ENCODE measurements at regions not wholly inside any gene's neighbourhood (a gene's known extent, or its start where the extent isn't known, plus 50 kb on each side); places are given as distances from the start of the nearest gene placed in this dataset.

GRCh38 chrX:96417695-96418094, 266.9 kb upstream of the DIAPH2 start:
- ChIA-PET POLR2A (no interaction called here), CTCF (no interaction called here)
- no peak for ATAC-seq
- no peaks in the 10 kb centered on the region for H3K27me3 Mint-ChIP-seq
- H3K4me3 Mint-ChIP-seq: no peak overlapping the region
- H3K4me1 Mint-ChIP-seq (ENCODE audit: low read depth): no peaks in the 10 kb centered on the region
- intact Hi-C loops (cut with micrococcal nuclease): no loop called here
- no peaks in the 10 kb centered on the region for H3K9me3 Mint-ChIP-seq
- no peaks in the 10 kb centered on the region for H3K36me3 Mint-ChIP-seq (ENCODE audit: low read depth)
- DNase-seq: no peak
- H3K27ac Mint-ChIP-seq: no peak overlapping the region
- TF ChIP-seq CTCF (IDR thresholded peaks at IDR 0.05): no peak

- ATAC-seq (no peak), DNase-seq (no peak)
- Mint-ChIP-seq H3K27me3 (no peaks in the 10 kb centered on the region), H3K27ac (no peak overlapping the region), H3K36me3 (ENCODE audit: low read depth) (no peaks in the 10 kb centered on the region), H3K4me3 (no peak overlapping the region), H3K9me3 (no peaks in the 10 kb centered on the region), H3K4me1 (ENCODE audit: low read depth) (no peaks in the 10 kb centered on the region)
- TF ChIP-seq CTCF (IDR thresholded peaks at IDR 0.05): no peak
- ChIA-PET CTCF (no interaction called here), POLR2A (no interaction called here)
- intact Hi-C loops (cut with micrococcal nuclease): no loop called here
These were observed 260.6 kb upstream of the DIAPH2 start for GRCh38 chrX:96424007-96424406.

GRCh38 chrX:96425200-96425599, 259.4 kb upstream of the DIAPH2 start:
- Mint-ChIP-seq H3K27me3 (no peaks in the 10 kb centered on the region), H3K27ac (no peak overlapping the region), H3K4me1 (ENCODE audit: low read depth) (no peaks in the 10 kb centered on the region), H3K4me3 (no peak overlapping the region), H3K36me3 (ENCODE audit: low read depth) (no peaks in the 10 kb centered on the region), H3K9me3 (no peaks in the 10 kb centered on the region)
- ChIA-PET POLR2A (no interaction called here), CTCF (no interaction called here)
- ATAC-seq (no peak), DNase-seq (no peak)
- no peak for TF ChIP-seq CTCF (IDR thresholded peaks at IDR 0.05)
- intact Hi-C loops (cut with micrococcal nuclease): no loop called here

- no peak for ATAC-seq
- no peaks in the 10 kb centered on the region for H3K4me1 Mint-ChIP-seq (ENCODE audit: low read depth)
- POLR2A ChIA-PET: no interaction called here
- intact Hi-C loops (cut with micrococcal nuclease): no loop called here
- no peaks in the 10 kb centered on the region for H3K27me3 Mint-ChIP-seq
- H3K9me3 Mint-ChIP-seq: no peaks in the 10 kb centered on the region
- no peak for TF ChIP-seq CTCF (IDR thresholded peaks at IDR 0.05)
- no peak overlapping the region for H3K27ac Mint-ChIP-seq
- CTCF ChIA-PET: interaction anchor here (0.6 kb wide), 1 partner anchor 436 kb away, joined by 3 read pairs; no protein-coding TSS in a partner anchor
- DNase-seq: no peak
- H3K36me3 Mint-ChIP-seq (ENCODE audit: low read depth): no peaks in the 10 kb centered on the region
- no peak overlapping the region for H3K4me3 Mint-ChIP-seq
These were observed 253.7 kb upstream of the DIAPH2 start for GRCh38 chrX:96430756-96431455.

- Mint-ChIP-seq H3K27ac (no peak overlapping the region), H3K27me3 (no peaks in the 10 kb centered on the region), H3K9me3 (no peaks in the 10 kb centered on the region), H3K4me3 (no peak overlapping the region), H3K4me1 (ENCODE audit: low read depth) (no peaks in the 10 kb centered on the region), H3K36me3 (ENCODE audit: low read depth) (no peaks in the 10 kb centered on the region)
- no peak for ATAC-seq
- ChIA-PET CTCF (no interaction called here), POLR2A (no interaction called here)
- intact Hi-C loops (cut with micrococcal nuclease): no loop called here
- no peak for TF ChIP-seq CTCF (IDR thresholded peaks at IDR 0.05)
- no peak for DNase-seq
These were observed 252.0 kb upstream of the DIAPH2 start for GRCh38 chrX:96432647-96433046.

Measured in activated CD8-positive, alpha-beta T cell treated with anti-CD3 and anti-CD28 coated beads for 36 hours (primary cell).